PC-3 (cell line): ENCODE measurements at regions not wholly inside any gene's neighbourhood (a gene's known extent, or its start where the extent isn't known, plus 50 kb on each side); places are given as distances from the start of the nearest gene placed in this dataset.

Experiments
- CTCF ChIP-seq: fragments of 300-600 bp; sonication (generic); conservative IDR thresholded peaks from 2 replicates; pipeline ENCODE4 v1.5.1; 2017; ENCODE audit warnings: antibody characterized with exemption, low read depth, mild to moderate bottlenecking, low read length
- EZH2phosphoT487 ChIP-seq: fragments of 300-600 bp; sonication (generic); IDR thresholded peaks from 2 replicates; pipeline ENCODE4 v1.6.1; 2018; ENCODE audit warnings: mild to moderate bottlenecking, antibody characterized with exemption, low read length, borderline replicate concordance

DNA sequence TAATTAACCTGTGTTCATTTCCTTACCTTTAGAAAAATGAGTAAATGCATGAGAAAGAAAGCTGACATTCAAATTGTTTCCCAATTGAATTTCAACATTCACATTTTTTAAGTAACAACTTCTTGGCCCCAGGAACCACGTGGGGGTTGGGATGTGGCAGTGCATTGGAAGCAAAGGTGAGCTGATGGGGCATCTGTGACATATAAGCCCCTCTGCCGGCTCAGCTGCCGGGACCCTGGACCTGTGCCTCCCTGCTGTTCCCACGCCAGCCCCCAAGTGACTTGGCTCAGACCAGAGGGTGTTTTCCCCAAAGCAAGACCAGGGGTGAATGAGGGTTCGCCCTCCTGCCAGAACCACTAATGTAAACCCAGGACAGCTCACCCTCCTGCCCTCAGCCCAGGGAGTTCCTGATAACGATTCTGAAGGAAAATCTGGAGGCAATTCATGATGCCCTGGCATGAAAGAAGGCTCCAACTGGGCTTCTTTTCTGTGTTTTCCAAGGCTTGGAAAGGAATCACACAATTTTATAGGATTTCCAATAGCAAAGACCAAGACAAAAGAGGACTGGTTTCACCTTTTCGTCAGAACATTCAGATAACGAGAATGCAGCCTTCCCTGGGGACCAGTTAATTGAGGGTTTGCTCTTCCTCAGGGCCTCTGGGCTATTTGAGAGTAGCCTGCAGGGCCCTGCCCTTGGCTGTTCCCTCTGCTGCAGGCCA lies 193.2 kb upstream of the TWIST2 start:
- no peak for TF ChIP-seq EZH2phosphoT487
- no peak for TF ChIP-seq CTCF
